B cell (primary cell): ENCODE measurements at regions not wholly inside any gene's neighbourhood (a gene's known extent, or its start where the extent isn't known, plus 50 kb on each side); places are given as distances from the start of the nearest gene placed in this dataset.

Experiments used
- ATAC-seq: fragments of 200-7000 bp; cut with Tn5 transposase; one replicate; pipeline ENCODE4 v1.10.0; 2021; ENCODE audit warnings: low read depth, mild to moderate bottlenecking, moderate number of reproducible peaks, moderate library complexity
- CTCF ChIA-PET: fragments of 350-600 bp; sonication (Branson Sonifier 250); formaldehyde crosslinking; loops from one replicate; lab custom pipeline; 2021; ENCODE audit warnings: antibody characterized with exemption, inconsistent platforms; lab: Charles Lee
- POLR2A ChIA-PET: fragments of 350-600 bp; sonication (Branson Sonifier 250); formaldehyde crosslinking; loops from one replicate; lab custom pipeline; 2021; ENCODE audit warnings: antibody characterized with exemption; lab: Charles Lee
- DNase-seq: peaks from one replicate; pipeline ENCODE4 v3.0.0; 2013
- H2AFZ ChIP-seq: 2 replicates; pipeline ENCODE4 v1.6.1; 2012; ENCODE audit warnings: mild to moderate bottlenecking, low read depth, low read length; ENCODE audit not compliant: insufficient read depth, poor library complexity, severe bottlenecking
- H3K27ac ChIP-seq, 2 donors: 1 replicate in 1 of 2; 2 replicates in 1 of 2; pipeline ENCODE4 v1.5.1; 2012 to 2013; ENCODE audit warnings: low read length in 2 of 2, mild to moderate bottlenecking in 2 of 2, moderate library complexity in 1 of 2
- H3K27me3 ChIP-seq, 4 experiments: fragments of 200-600 bp in 1 of 4; sonication (generic) in 1 of 4; replicated peaks in 1 of 4; 1 replicate in 2 of 4; 2 replicates in 2 of 4; pipeline versions ENCODE4 v1.6.1 to v1.7.0; 2013 to 2016; ENCODE audit warnings: low read length in 3 of 4, mild to moderate bottlenecking in 2 of 4, mixed read lengths in 1 of 4, moderate library complexity in 1 of 4; ENCODE audit not compliant: insufficient read depth in 4 of 4, control insufficient read depth in 3 of 4; ENCODE audit errors: control extremely low read depth in 1 of 4
- H3K36me3 ChIP-seq, 2 experiments: replicated peaks in 1 of 2; 1 replicate in 1 of 2; 2 replicates in 1 of 2; pipeline versions ENCODE4 v1.6.1 to v1.7.1; 2013; ENCODE audit warnings: low read length in 1 of 2; ENCODE audit not compliant: insufficient read depth in 2 of 2, control insufficient read depth in 1 of 2; ENCODE audit errors: control extremely low read depth in 1 of 2, extremely low read depth in 1 of 2
- H3K4me1 ChIP-seq, 2 donors: fragments of 200-600 bp in 1 of 2; sonication (generic) in 1 of 2; 1 replicate in 1 of 2; 2 replicates in 1 of 2; pipeline versions ENCODE4 v1.5.1 to v1.6.1; 2013 to 2017; ENCODE audit warnings: low read length in 2 of 2; ENCODE audit not compliant: control insufficient read depth in 2 of 2, insufficient read depth in 2 of 2
- H3K4me2 ChIP-seq: replicated peaks from 2 replicates; pipeline ENCODE3; 2012; ENCODE audit warnings: mild to moderate bottlenecking, low read depth, low read length; ENCODE audit not compliant: poor library complexity, severe bottlenecking
- H3K4me3 ChIP-seq, 5 experiments: fragments of 200-600 bp in 1 of 5; sonication (generic) in 1 of 5; 1 replicate in 3 of 5; 2 replicates in 2 of 5; pipeline versions ENCODE4 v1.5.1 to v1.7.0; 2011 to 2016; ENCODE audit warnings: low read length in 4 of 5, mild to moderate bottlenecking in 4 of 5, low read depth in 2 of 5, control low read depth in 1 of 5, moderate library complexity in 1 of 5; ENCODE audit not compliant: insufficient read depth in 1 of 5; ENCODE audit errors: control extremely low read depth in 1 of 5, extremely low read depth in 1 of 5
- H3K79me2 ChIP-seq: fragments of 200-600 bp; sonication (generic); one replicate; pipeline ENCODE4 v1.6.0; 2016; ENCODE audit warnings: low read length; ENCODE audit not compliant: control insufficient read depth, insufficient read depth
- H3K9ac ChIP-seq: fragments of 200-600 bp; sonication (generic); 2 replicates; pipeline ENCODE4 v1.6.1; 2017; ENCODE audit warnings: mild to moderate bottlenecking, low read length, moderate library complexity
- H3K9me3 ChIP-seq, 3 donors: one replicate each; pipeline versions ENCODE4 v1.6.1 to v1.7.1; 2013; ENCODE audit warnings: low read length in 2 of 3; ENCODE audit not compliant: control insufficient read depth in 2 of 3, insufficient read depth in 1 of 3; ENCODE audit errors: control extremely low read depth in 1 of 3
- H4K20me1 ChIP-seq: 2 replicates; pipeline ENCODE4 v1.6.0; 2012; ENCODE audit warnings: mild to moderate bottlenecking, low read length; ENCODE audit not compliant: insufficient read depth, control insufficient read depth, poor library complexity, severe bottlenecking
- H3K27ac Mint-ChIP-seq: one replicate; pipeline ENCODE4 v1.8.0; 2021; ENCODE audit warnings: mixed read lengths
- H3K27me3 Mint-ChIP-seq: one replicate; pipeline ENCODE4 v1.8.0; 2021; ENCODE audit warnings: mixed read lengths
- H3K4me1 Mint-ChIP-seq: one replicate; pipeline ENCODE4 v1.8.0; 2021; ENCODE audit warnings: mixed read lengths
- H3K4me3 Mint-ChIP-seq: one replicate; pipeline ENCODE4 v1.8.0; 2021; ENCODE audit warnings: mixed read lengths
- H3K9me3 Mint-ChIP-seq: one replicate; pipeline ENCODE4 v1.8.0; 2022; ENCODE audit warnings: mixed read lengths; ENCODE audit not compliant: insufficient read depth
- EZH2 ChIP-seq: IDR thresholded peaks from 2 replicates; pipeline ENCODE4 v1.6.1; 2012; ENCODE audit warnings: borderline replicate concordance, low read depth, mild to moderate bottlenecking, moderate library complexity, low read length; ENCODE audit not compliant: insufficient read depth, poor library complexity, severe bottlenecking
- WGBS: methylation state at CpG from one replicate; pipeline ENCODE4 v1.1.5; 2013; ENCODE audit warnings: missing lambda C conversion rate; ENCODE audit not compliant: insufficient coverage; 5-methylcytosine and 5-hydroxymethylcytosine counted together
- intact Hi-C: fragments of 100-400 bp; cut with micrococcal nuclease; formaldehyde crosslinking; loops from one replicate; pipeline ENCODE4 v1.10.0; 2022
- TF ChIP-seq, protein P1 (sequence below): fragments of 200-600 bp; IDR thresholded peaks from one replicate; pipeline ENCODE4 v1.8.0; 2022; ENCODE audit warnings: antibody characterized with exemption, mild to moderate bottlenecking

- DNase-seq (no peak), ATAC-seq (no peak)
- ChIA-PET CTCF (interaction anchor here (0.6 to 1.6 kb wide), 3 partner anchors 19 to 465 kb away, joined by 3 to 5 read pairs (median 3); no protein-coding TSS in a partner anchor), POLR2A (no interaction called here)
- Histone ChIP-seq H4K20me1 (no peaks in the 10 kb centered on the region), H3K9me3 (no peaks in the 10 kb centered on the region), H3K79me2 (no peaks in the 10 kb centered on the region), H3K27ac (no peak overlapping the region), H3K9ac (no peak overlapping the region), H3K4me3 (no peak overlapping the region), H3K36me3 (no peaks in the 10 kb centered on the region), H2AFZ (no peak overlapping the region), H3K4me1 (peaks cover 0 to 4% of the 10 kb centered on the region in 2 donors), H3K4me2 (no peak overlapping the region), H3K27me3 (no peaks in the 10 kb centered on the region)
- no peak overlapping the region for H3K27ac Mint-ChIP-seq
- TF ChIP-seq, protein P1, sequence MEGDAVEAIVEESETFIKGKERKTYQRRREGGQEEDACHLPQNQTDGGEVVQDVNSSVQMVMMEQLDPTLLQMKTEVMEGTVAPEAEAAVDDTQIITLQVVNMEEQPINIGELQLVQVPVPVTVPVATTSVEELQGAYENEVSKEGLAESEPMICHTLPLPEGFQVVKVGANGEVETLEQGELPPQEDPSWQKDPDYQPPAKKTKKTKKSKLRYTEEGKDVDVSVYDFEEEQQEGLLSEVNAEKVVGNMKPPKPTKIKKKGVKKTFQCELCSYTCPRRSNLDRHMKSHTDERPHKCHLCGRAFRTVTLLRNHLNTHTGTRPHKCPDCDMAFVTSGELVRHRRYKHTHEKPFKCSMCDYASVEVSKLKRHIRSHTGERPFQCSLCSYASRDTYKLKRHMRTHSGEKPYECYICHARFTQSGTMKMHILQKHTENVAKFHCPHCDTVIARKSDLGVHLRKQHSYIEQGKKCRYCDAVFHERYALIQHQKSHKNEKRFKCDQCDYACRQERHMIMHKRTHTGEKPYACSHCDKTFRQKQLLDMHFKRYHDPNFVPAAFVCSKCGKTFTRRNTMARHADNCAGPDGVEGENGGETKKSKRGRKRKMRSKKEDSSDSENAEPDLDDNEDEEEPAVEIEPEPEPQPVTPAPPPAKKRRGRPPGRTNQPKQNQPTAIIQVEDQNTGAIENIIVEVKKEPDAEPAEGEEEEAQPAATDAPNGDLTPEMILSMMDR, result no peak
- no peak for TF ChIP-seq EZH2
- peaks cover 2% of the 10 kb centered on the region for H3K4me1 Mint-ChIP-seq
- no peaks in the 10 kb centered on the region for H3K9me3 Mint-ChIP-seq
- H3K4me3 Mint-ChIP-seq, result no peak overlapping the region
- intact Hi-C loops, result no loop called here
- peaks cover 7% of the 10 kb centered on the region for H3K27me3 Mint-ChIP-seq
Measured at GRCh38 chr6:134621858-134622257, 303.9 kb upstream of the SGK1 start.

DNA sequence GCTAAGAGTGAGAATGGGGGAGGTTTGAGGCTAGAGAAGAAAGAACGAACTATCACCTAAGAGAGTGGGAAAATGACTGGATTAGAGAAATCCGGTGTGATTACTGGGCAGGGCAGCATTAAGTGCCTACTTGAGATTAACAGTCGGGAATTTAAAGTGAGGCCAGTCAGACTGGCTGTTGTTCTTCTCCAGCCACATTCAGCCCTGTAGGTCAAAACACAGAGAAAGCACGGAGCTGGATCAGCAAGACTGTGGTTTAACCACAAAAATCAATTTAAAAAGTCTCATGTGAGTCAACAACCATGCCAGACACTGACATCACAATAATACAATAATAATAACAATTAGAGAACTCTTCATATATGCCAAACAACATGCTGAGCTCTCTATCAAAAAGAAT, 301.9 kb upstream of the SGK1 start:
- POLR2A ChIA-PET, result no interaction called here
- H4K20me1 ChIP-seq, result no peaks in the 10 kb centered on the region
- no peaks in the 10 kb centered on the region for H3K9me3 Mint-ChIP-seq
- ATAC-seq (no peak), DNase-seq (no peak)
- H3K4me3 Mint-ChIP-seq, result no peak overlapping the region
- no peaks in the 10 kb centered on the region for H3K27me3 ChIP-seq
- intact Hi-C loops, result no loop called here
- H3K27ac ChIP-seq, result no peak overlapping the region
- peaks cover 2% of the 10 kb centered on the region for H3K4me1 Mint-ChIP-seq
- CTCF ChIA-PET, result interaction anchor here (0.8 kb wide), 1 partner anchor 21 kb away, joined by 3 read pairs; no protein-coding TSS in a partner anchor
- no peaks in the 10 kb centered on the region for H3K79me2 ChIP-seq
- TF ChIP-seq, protein P1, result no peak
- no peak for TF ChIP-seq EZH2
- no peak overlapping the region for H3K9ac ChIP-seq
- H3K4me3 ChIP-seq, result no peak overlapping the region
- H3K36me3 ChIP-seq, result no peaks in the 10 kb centered on the region
- peaks cover 7% of the 10 kb centered on the region for H3K27me3 Mint-ChIP-seq
- no peaks in the 10 kb centered on the region for H3K9me3 ChIP-seq
- WGBS, result 67% methylated on average over 3 of the region's 4 CpGs
- no peak overlapping the region for H3K4me2 ChIP-seq
- peaks cover 0 to 4% of the 10 kb centered on the region in 2 donors for H3K4me1 ChIP-seq
- H2AFZ ChIP-seq, result no peak overlapping the region
- H3K27ac Mint-ChIP-seq, result no peak overlapping the region
